Endothelial cell (in vitro differentiated cells): ENCODE measurements at regions not wholly inside any gene's neighbourhood (a gene's known extent, or its start where the extent isn't known, plus 50 kb on each side); places are given as distances from the start of the nearest gene placed in this dataset.

Experiments
- DNase-seq: peaks from one replicate; pipeline ENCODE4 v3.0.0; 2021; ENCODE audit warnings: low spot score
- H3K27ac Mint-ChIP-seq: one replicate; pipeline ENCODE4 v1.8.0; 2021; ENCODE audit warnings: mixed read lengths, inconsistent platforms; ENCODE audit not compliant: unreplicated experiment
- H3K27me3 Mint-ChIP-seq: one replicate; pipeline ENCODE4 v1.8.0; 2021; ENCODE audit warnings: mild to moderate bottlenecking, moderate library complexity, mixed read lengths, inconsistent platforms; ENCODE audit not compliant: unreplicated experiment
- H3K36me3 Mint-ChIP-seq: one replicate; pipeline ENCODE4 v1.8.0; 2021; ENCODE audit warnings: mild to moderate bottlenecking, low read depth, mixed read lengths, inconsistent platforms; ENCODE audit not compliant: unreplicated experiment
- H3K4me1 Mint-ChIP-seq: one replicate; pipeline ENCODE4 v1.8.0; 2021; ENCODE audit warnings: mild to moderate bottlenecking, mixed read lengths, inconsistent platforms; ENCODE audit not compliant: unreplicated experiment
- H3K4me3 Mint-ChIP-seq: one replicate; pipeline ENCODE4 v1.8.0; 2021; ENCODE audit warnings: mild to moderate bottlenecking, mixed read lengths, inconsistent platforms; ENCODE audit not compliant: unreplicated experiment
- H3K9me3 Mint-ChIP-seq: one replicate; pipeline ENCODE4 v1.8.0; 2021; ENCODE audit warnings: mixed read lengths, inconsistent platforms; ENCODE audit not compliant: unreplicated experiment
- TF ChIP-seq, protein P1 (sequence below): fragments of 200-600 bp; sonication (generic); IDR thresholded peaks from one replicate; pipeline ENCODE4 v1.5.0; 2021; ENCODE audit warnings: antibody characterized with exemption; ENCODE audit not compliant: unreplicated experiment

DNA sequence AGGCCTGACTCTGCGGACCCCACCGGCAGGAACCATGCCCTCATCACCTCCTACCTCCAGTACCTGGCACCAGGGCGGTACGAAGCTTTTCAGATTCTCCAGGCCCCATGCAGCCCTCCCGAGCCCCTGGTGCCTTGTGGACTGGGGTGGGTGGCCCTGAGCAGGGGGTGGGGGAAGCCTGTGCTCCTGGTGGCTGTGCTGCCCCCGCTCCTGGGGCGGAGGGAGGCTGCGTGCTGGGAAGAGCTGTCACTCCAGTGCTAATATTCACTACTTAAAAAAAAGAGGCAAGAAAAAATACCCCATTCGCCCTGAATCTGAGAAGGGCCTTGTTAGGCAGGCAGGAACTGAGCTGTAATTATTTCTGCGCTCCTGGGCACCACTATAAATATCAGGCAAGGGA lies 111.8 kb downstream of the ENGASE start:
- peaks cover 12% of the 10 kb centered on the region for H3K27me3 Mint-ChIP-seq
- H3K36me3 Mint-ChIP-seq = no peaks in the 10 kb centered on the region
- H3K27ac Mint-ChIP-seq = no peak overlapping the region
- TF ChIP-seq, protein P1, sequence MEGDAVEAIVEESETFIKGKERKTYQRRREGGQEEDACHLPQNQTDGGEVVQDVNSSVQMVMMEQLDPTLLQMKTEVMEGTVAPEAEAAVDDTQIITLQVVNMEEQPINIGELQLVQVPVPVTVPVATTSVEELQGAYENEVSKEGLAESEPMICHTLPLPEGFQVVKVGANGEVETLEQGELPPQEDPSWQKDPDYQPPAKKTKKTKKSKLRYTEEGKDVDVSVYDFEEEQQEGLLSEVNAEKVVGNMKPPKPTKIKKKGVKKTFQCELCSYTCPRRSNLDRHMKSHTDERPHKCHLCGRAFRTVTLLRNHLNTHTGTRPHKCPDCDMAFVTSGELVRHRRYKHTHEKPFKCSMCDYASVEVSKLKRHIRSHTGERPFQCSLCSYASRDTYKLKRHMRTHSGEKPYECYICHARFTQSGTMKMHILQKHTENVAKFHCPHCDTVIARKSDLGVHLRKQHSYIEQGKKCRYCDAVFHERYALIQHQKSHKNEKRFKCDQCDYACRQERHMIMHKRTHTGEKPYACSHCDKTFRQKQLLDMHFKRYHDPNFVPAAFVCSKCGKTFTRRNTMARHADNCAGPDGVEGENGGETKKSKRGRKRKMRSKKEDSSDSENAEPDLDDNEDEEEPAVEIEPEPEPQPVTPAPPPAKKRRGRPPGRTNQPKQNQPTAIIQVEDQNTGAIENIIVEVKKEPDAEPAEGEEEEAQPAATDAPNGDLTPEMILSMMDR = no peak
- no peak overlapping the region for H3K4me3 Mint-ChIP-seq
- no peaks in the 10 kb centered on the region for H3K9me3 Mint-ChIP-seq
- no peak for DNase-seq
- no peaks in the 10 kb centered on the region for H3K4me1 Mint-ChIP-seq

GRCh38 chr17:79185671-79186070 lies 111.0 kb downstream of the ENGASE start:
- Mint-ChIP-seq H3K9me3 (no peaks in the 10 kb centered on the region), H3K27me3 (peaks cover 12% of the 10 kb centered on the region), H3K36me3 (no peaks in the 10 kb centered on the region), H3K4me1 (no peaks in the 10 kb centered on the region), H3K27ac (no peak overlapping the region), H3K4me3 (peak overlapping the region; percentile 29)
- TF ChIP-seq, protein P1 = no peak
- no peak for DNase-seq

GRCh38 chr17:79184219-79184618 lies 109.6 kb downstream of the ENGASE start:
- Mint-ChIP-seq H3K27ac (no peak overlapping the region), H3K4me1 (no peaks in the 10 kb centered on the region), H3K4me3 (no peak overlapping the region), H3K9me3 (no peaks in the 10 kb centered on the region), H3K27me3 (peaks cover 12% of the 10 kb centered on the region), H3K36me3 (no peaks in the 10 kb centered on the region)
- TF ChIP-seq, protein P1 = no peak
- DNase-seq = no peak

- peak; percentile 70 for DNase-seq
- Mint-ChIP-seq H3K27me3 (peaks cover 12% of the 10 kb centered on the region), H3K9me3 (no peaks in the 10 kb centered on the region)
Measured at GRCh38 chr17:79183293-79184158, 108.9 kb downstream of the ENGASE start.

GRCh38 chr17:79183043-79183292 lies 108.3 kb downstream of the ENGASE start:
- Mint-ChIP-seq H3K27me3 (peaks cover 14% of the 10 kb centered on the region), H3K27ac (no peak overlapping the region), H3K4me3 (no peak overlapping the region), H3K36me3 (no peaks in the 10 kb centered on the region), H3K9me3 (no peaks in the 10 kb centered on the region), H3K4me1 (no peaks in the 10 kb centered on the region)
- TF ChIP-seq, protein P1 = no peak
- no peak for DNase-seq

More at GRCh38 chr17:79183293-79184158, 108.9 kb downstream of the ENGASE start:
- H3K4me3 Mint-ChIP-seq = peak overlapping the region; percentile 89
- peak overlapping the region; percentile 61 for H3K27ac Mint-ChIP-seq
- TF ChIP-seq, protein P1 = peak; percentile 18
- H3K4me1 Mint-ChIP-seq = no peaks in the 10 kb centered on the region
- H3K36me3 Mint-ChIP-seq = no peaks in the 10 kb centered on the region
